ENCODE measurements at regions not wholly inside any gene's neighbourhood (a gene's known extent, or its start where the extent isn't known, plus 50 kb on each side); places are given as distances from the start of the nearest gene placed in this dataset.

GRCh38 chrX:55163171-55163570, 57.0 kb upstream of the PAGE5 start:
- TF ChIP-seq, protein P1, sequence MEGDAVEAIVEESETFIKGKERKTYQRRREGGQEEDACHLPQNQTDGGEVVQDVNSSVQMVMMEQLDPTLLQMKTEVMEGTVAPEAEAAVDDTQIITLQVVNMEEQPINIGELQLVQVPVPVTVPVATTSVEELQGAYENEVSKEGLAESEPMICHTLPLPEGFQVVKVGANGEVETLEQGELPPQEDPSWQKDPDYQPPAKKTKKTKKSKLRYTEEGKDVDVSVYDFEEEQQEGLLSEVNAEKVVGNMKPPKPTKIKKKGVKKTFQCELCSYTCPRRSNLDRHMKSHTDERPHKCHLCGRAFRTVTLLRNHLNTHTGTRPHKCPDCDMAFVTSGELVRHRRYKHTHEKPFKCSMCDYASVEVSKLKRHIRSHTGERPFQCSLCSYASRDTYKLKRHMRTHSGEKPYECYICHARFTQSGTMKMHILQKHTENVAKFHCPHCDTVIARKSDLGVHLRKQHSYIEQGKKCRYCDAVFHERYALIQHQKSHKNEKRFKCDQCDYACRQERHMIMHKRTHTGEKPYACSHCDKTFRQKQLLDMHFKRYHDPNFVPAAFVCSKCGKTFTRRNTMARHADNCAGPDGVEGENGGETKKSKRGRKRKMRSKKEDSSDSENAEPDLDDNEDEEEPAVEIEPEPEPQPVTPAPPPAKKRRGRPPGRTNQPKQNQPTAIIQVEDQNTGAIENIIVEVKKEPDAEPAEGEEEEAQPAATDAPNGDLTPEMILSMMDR (IDR thresholded peaks at IDR 0.05; ENCODE audit: low read depth, low read length): no peak
- no peak for TF ChIP-seq EZH2phosphoT487 (IDR thresholded peaks at IDR 0.05; ENCODE audit: low read depth)
